GM18517 (cell line): ENCODE measurements at regions not wholly inside any gene's neighbourhood (a gene's known extent, or its start where the extent isn't known, plus 50 kb on each side); places are given as distances from the start of the nearest gene placed in this dataset.

ENCODE experiments used
- ATAC-seq: cut with Tn5 transposase; IDR thresholded peaks from one replicate; pipeline ENCODE4 v1.9.1; 2021; ENCODE audit warnings: mild to moderate bottlenecking, moderate library complexity; ENCODE audit not compliant: unreplicated experiment

DNA sequence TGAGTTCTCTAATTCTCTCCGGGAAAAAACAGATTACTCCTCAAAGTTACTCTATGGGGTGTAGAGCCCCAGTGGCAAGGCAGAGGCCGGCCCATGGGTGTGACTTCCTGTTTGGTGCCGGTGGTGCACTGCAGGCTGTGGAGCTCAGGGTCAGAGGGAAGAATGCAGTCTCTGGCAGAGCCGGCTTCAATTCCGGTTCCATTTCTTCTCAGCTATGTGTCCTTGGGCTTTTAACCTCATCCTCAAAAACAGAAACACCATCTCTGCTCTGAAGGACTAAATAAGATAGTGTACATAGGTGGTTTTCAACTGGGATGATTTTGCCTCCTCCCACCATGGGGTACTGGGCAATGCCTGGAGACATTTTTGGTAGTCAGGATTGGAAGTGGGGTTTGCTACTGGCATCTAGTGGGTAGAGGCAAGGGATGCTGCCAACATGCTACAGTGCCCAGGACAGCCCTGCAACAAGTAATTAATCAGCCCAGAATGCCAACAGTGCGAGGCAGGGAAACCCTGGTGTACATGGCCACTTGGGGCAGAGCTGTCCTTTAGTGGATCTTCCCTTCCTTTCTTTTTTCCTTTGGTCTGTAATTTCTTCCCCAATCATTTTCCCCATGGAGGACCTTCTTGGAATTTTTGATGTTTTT is 81.2 kb downstream of the INSIG2 start:
- ATAC-seq, result no peak

DNA sequence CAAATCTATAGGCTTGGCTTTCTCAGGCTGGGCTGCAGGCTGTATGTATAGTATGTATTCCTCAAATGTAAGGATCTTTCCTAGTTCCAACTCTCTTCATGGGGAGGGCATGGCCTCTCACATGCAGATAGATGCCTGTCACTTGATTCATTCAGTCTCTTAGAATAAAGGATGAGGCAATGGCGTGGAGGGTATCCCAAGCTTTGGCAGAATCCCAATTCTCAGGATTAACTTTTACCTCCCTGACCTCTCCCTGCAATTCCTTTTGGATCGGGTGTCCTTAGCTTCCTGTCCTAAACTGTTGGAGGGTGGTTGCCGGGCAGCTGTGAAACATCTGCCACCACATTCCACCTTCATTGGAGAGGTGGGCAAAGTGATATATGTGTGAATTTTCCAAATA is 80.3 kb downstream of the INSIG2 start:
- ATAC-seq, result no peak

DNA sequence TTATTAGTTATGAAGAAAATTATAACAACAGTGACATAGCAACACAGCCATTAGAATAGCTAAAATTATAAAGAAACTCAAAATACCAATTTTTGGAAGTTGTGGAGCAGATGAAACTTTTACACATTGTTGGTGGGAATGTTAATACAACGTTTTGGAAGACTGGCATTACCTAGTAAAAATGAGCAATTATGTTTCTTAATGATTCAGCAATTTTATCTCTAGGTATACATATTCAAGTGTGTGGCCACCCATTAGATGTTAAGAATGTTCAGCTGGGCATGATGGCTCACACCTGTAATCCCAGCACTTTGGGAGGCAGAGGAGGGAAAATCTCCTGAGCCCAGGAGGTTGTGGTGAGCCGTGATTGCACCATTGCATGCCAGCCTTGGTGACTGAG is 78.8 kb downstream of the INSIG2 start:
- ATAC-seq, result no peak

DNA sequence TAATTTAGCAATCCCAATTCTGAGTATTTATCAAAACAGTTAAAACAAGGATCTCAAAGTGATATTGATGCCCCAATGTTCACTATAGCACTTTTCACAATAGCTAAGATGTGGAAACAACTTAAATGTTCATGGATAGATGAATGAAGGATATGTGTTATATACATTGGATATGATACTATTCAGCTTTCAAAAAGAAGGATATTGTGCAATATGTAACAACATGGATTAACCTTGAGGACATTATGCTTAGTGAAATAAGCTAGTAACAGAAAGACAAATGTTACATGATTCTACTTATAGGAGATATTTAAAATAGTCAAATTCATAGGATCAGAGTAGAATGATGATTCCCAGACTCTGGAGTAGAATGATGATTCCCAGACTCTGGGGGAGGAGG is 78.0 kb downstream of the INSIG2 start:
- no peak for ATAC-seq

GRCh38 chr2:118165595-118165994 is 77.3 kb downstream of the INSIG2 start:
- ATAC-seq, result no peak
